ENCODE measurements at regions not wholly inside any gene's neighbourhood (a gene's known extent, or its start where the extent isn't known, plus 50 kb on each side); places are given as distances from the start of the nearest gene placed in this dataset.

DNA sequence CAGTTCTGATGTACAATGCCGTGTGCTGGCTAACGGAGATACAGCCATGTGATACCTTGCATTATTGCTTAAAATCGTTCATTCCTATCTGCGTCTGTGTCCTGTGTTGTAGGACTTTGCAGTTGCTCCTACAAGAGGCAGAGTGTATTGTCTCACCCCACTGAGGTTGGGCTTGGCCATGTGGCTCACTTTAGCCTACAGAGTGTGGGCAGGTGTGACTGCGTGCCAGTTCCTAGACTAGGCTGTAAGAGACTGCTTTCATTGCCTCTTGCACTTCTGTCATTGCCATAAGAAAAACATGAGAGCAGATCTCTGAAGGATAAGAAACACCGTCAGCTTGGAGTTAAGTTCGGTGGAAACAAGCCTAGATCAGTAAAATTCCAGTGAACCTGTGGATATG lies 197.7 kb upstream of the CRY1 start:
- TF ChIP-seq, protein P1, sequence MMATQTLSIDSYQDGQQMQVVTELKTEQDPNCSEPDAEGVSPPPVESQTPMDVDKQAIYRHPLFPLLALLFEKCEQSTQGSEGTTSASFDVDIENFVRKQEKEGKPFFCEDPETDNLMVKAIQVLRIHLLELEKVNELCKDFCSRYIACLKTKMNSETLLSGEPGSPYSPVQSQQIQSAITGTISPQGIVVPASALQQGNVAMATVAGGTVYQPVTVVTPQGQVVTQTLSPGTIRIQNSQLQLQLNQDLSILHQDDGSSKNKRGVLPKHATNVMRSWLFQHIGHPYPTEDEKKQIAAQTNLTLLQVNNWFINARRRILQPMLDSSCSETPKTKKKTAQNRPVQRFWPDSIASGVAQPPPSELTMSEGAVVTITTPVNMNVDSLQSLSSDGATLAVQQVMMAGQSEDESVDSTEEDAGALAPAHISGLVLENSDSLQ (IDR thresholded peaks at IDR 0.05), result no peak
- TF ChIP-seq ELF4 (IDR thresholded peaks at IDR 0.05) (no peak), SP1 (IDR thresholded peaks at IDR 0.05) (no peak), SUZ12 (IDR thresholded peaks at IDR 0.05) (no peak), ARNT (IDR thresholded peaks at IDR 0.05) (no peak), L3MBTL2 (conservative IDR thresholded peaks at IDR 0.05) (no peak), FOXK2 (IDR thresholded peaks at IDR 0.05) (no peak), NFRKB (IDR thresholded peaks at IDR 0.05) (no peak), BHLHE40 (IDR thresholded peaks at IDR 0.05; ENCODE audit: borderline replicate concordance) (no peak)
